K562 (cell line): ENCODE measurements at regions not wholly inside any gene's neighbourhood (a gene's known extent, or its start where the extent isn't known, plus 50 kb on each side); places are given as distances from the start of the nearest gene placed in this dataset.

Source experiments
- ATAC-seq: fragments of 200-7000 bp; cut with Tn5 transposase; 3 replicates; pipeline ENCODE4 v1.9.1; 2020; ENCODE audit warnings: moderate library complexity
- BruUV-seq: library from RNA; stranded (reverse); fragments of 400-500 nt; replicated peaks from 2 replicates; lab custom pipeline; 2021; lab: Mats Ljungman, UMichigan
- CTCF ChIA-PET: fragments of 300-600 bp; formaldehyde crosslinking; extraction: SDS; loops from one replicate; lab custom pipeline; 2021; ENCODE audit warnings: low intra/inter-chr PET ratio; lab: Yijun Ruan, JAX
- POLR2A ChIA-PET: fragments of 300-600, 350-650 bp; sonication (Branson Sonifier 250); formaldehyde crosslinking; extraction: SDS; loops from one replicate; lab custom pipeline; 2021; ENCODE audit warnings: antibody characterized with exemption, inconsistent platforms; lab: Yijun Ruan, JAX
- DNase-seq, 4 experiments: peaks; one replicate each; pipeline versions ENCODE4 v3.0.0 to v3.0.0-alpha.2; 2011 to 2018; ENCODE audit warnings: low spot score in 3 of 4, mixed read lengths in 3 of 4; ENCODE audit errors: extremely low read depth in 1 of 4
- FAIRE-seq: peaks from 2 replicates; lab custom pipeline; 2011; peaks lifted over from hg19 to GRCh38; lab: Jason Lieb, UNC
- H2AFZ ChIP-seq: 2 replicates; pipeline ENCODE4 v1.6.0; 2011; ENCODE audit warnings: low read depth, low read length, control low read depth, inconsistent platforms
- H3K27ac ChIP-seq: fragments of 200-600 bp; 3 replicates; pipeline ENCODE4 v1.8.0; 2011; ENCODE audit warnings: low read depth, mild to moderate bottlenecking, control low read depth, inconsistent platforms, low read length, moderate library complexity, mixed read lengths; ENCODE audit errors: extremely low read depth
- H3K27me3 ChIP-seq, 2 experiments: fragments of 300-600 bp in 1 of 2; 2 replicates in 1 of 2; 3 replicates in 1 of 2; pipeline versions ENCODE4 v1.6.0 to v1.8.0; 2011; ENCODE audit warnings: inconsistent platforms in 2 of 2, low read length in 2 of 2, mild to moderate bottlenecking in 1 of 2, mixed read lengths in 1 of 2, moderate library complexity in 1 of 2; ENCODE audit not compliant: control insufficient read depth in 2 of 2, insufficient read depth in 2 of 2
- H3K36me3 ChIP-seq: fragments of 300-600 bp; 3 replicates; pipeline ENCODE4 v1.8.0; 2011; ENCODE audit warnings: mild to moderate bottlenecking, low read length, inconsistent platforms; ENCODE audit not compliant: control insufficient read depth, insufficient read depth
- H3K4me1 ChIP-seq, 2 experiments: fragments of 200-600 bp in 1 of 2; replicated peaks in 1 of 2; 2 replicates in 1 of 2; 3 replicates in 1 of 2; pipeline versions ENCODE4 v1.5.1 to v1.8.0; 2011; ENCODE audit warnings: inconsistent platforms in 2 of 2, low read length in 2 of 2, mild to moderate bottlenecking in 1 of 2, mixed read lengths in 1 of 2, moderate library complexity in 1 of 2; ENCODE audit not compliant: control insufficient read depth in 2 of 2, insufficient read depth in 2 of 2
- H3K4me2 ChIP-seq: 2 replicates; pipeline ENCODE4 v1.6.1; 2011; ENCODE audit warnings: low read length, control low read depth, inconsistent platforms, mixed read lengths; ENCODE audit not compliant: insufficient read depth
- H3K4me3 ChIP-seq: fragments of 200-600 bp; sonication (generic), shearing (Covaris generic); 2 replicates; pipeline ENCODE4 v1.5.1; 2016; ENCODE audit warnings: control low read depth, inconsistent platforms
- H3K79me2 ChIP-seq: fragments of 200-600 bp; 3 replicates; pipeline ENCODE4 v1.8.0; 2011; ENCODE audit warnings: low read length, inconsistent platforms; ENCODE audit not compliant: control insufficient read depth, insufficient read depth
- H3K9ac ChIP-seq, 2 experiments: 2 replicates each; pipeline versions ENCODE4 v1.6.0 to v1.6.1; 2011; ENCODE audit warnings: low read depth in 2 of 2, low read length in 2 of 2, control low read depth in 1 of 2, inconsistent platforms in 1 of 2, mild to moderate bottlenecking in 1 of 2, mixed read lengths in 1 of 2; ENCODE audit not compliant: insufficient read depth in 1 of 2
- H3K9me1 ChIP-seq: one replicate; pipeline ENCODE4 v1.6.0; 2011; ENCODE audit warnings: inconsistent platforms, mild to moderate bottlenecking, low read length, moderate library complexity; ENCODE audit not compliant: control insufficient read depth, insufficient read depth
- H3K9me3 ChIP-seq: replicated peaks from 2 replicates; pipeline ENCODE4 v1.5.1; 2011; ENCODE audit warnings: low read depth, low read length, inconsistent platforms; ENCODE audit not compliant: control insufficient read depth, insufficient read depth
- H4K20me1 ChIP-seq: replicated peaks from 2 replicates; pipeline ENCODE4 v1.6.1; 2011; ENCODE audit warnings: low read length, inconsistent platforms, mixed read lengths; ENCODE audit not compliant: control insufficient read depth, insufficient read depth
- CEBPG ChIP-seq, 3 experiments: fragments of 200-800 bp in 1 of 3; sonication (Bioruptor generic) in 1 of 3; sonication (generic) in 1 of 3; formaldehyde crosslinking in 1 of 3; IDR thresholded peaks in 2 of 3; conservative IDR thresholded peaks in 1 of 3; 2 replicates each; pipeline versions ENCODE4 v1.6.1 to v1.8.0; 2016 to 2022; ENCODE audit warnings: missing compliant biosample characterization in 2 of 3, missing genetic modification characterization in 2 of 3, mild to moderate bottlenecking in 1 of 3, missing genetic modification reagents in 1 of 3
- NR4A1 ChIP-seq, 2 experiments: fragments of 250-450 bp in 1 of 2; fragments of 450-650 bp in 1 of 2; sonication (Bioruptor Pico) in 1 of 2; IDR thresholded peaks; 2 replicates each; pipeline versions ENCODE4 v1.4.0 to v1.6.1; 2016 to 2020; ENCODE audit warnings: mild to moderate bottlenecking in 2 of 2, missing compliant biosample characterization in 1 of 2, missing genetic modification characterization in 1 of 2, moderate library complexity in 1 of 2
- ZKSCAN8 ChIP-seq: fragments of 200-800 bp; sonication (Bioruptor generic); IDR thresholded peaks from 2 replicates; pipeline ENCODE4 v1.6.1; 2016; ENCODE audit warnings: missing genetic modification characterization, missing compliant biosample characterization
- ZNF232 ChIP-seq: sonication (generic); formaldehyde crosslinking; IDR thresholded peaks from 2 replicates; pipeline ENCODE4 v1.8.0; 2022; ENCODE audit warnings: mild to moderate bottlenecking, missing genetic modification reagents
- ZNF609 ChIP-seq: sonication (generic); formaldehyde crosslinking; IDR thresholded peaks from 2 replicates; pipeline ENCODE4 v1.8.1; 2023; ENCODE audit warnings: missing genetic modification reagents, mild to moderate bottlenecking, borderline replicate concordance
- ZNF77 ChIP-seq: fragments of 250-450 bp; sonication (Bioruptor Pico); IDR thresholded peaks from 2 replicates; pipeline ENCODE4 v1.5.0; 2020
- WGBS: fragments of 100-300 bp; shearing (Covaris generic); methylation state at CpG from one replicate; pipeline ENCODE4 v1.1.6; 2016; ENCODE audit warnings: low coverage, mixed read lengths; ENCODE audit not compliant: insufficient coverage; ENCODE audit errors: missing lambda C conversion rate; 5-methylcytosine and 5-hydroxymethylcytosine counted together
- in situ Hi-C: fragments of 300-500 bp; cut with MboI; formaldehyde crosslinking; loops from 4 replicates; pipeline ENCODE4 v1.15.0; 2018; ENCODE audit warnings: inconsistent platforms, mixed read lengths
- intact Hi-C: fragments of 100-400 bp; cut with micrococcal nuclease; formaldehyde crosslinking; loops from 2 replicates; pipeline ENCODE4 v1.14.2; 2022
- TF ChIP-seq, protein P1 (sequence below): fragments of 450-650 bp; IDR thresholded peaks from 2 replicates; pipeline ENCODE4 v1.7.1; 2018; ENCODE audit warnings: mild to moderate bottlenecking, low read depth; ENCODE audit not compliant: partially characterized antibody
- TF ChIP-seq, protein P2 (sequence below): fragments of 250-450 bp; sonication (Bioruptor Pico); IDR thresholded peaks from 2 replicates; pipeline ENCODE4 v1.9.0; 2021; ENCODE audit warnings: mild to moderate bottlenecking, inconsistent platforms
- TF ChIP-seq, protein P3 (sequence below): sonication (generic); IDR thresholded peaks from 2 replicates; pipeline ENCODE4 v1.6.1; 2016

- in situ Hi-C loops (no loop called here), intact Hi-C loops (no loop called here)
- ATAC-seq: no peak
- no peak for FAIRE-seq
- Histone ChIP-seq H3K27me3 (no peaks in the 10 kb centered on the region), H3K27ac (no peak overlapping the region), H3K4me3 (no peak overlapping the region), H2AFZ (no peak overlapping the region), H3K9me1 (no peaks in the 10 kb centered on the region), H3K4me2 (no peak overlapping the region), H3K9ac (no peak overlapping the region), H3K9me3 (no peaks in the 10 kb centered on the region), H3K36me3 (no peaks in the 10 kb centered on the region), H3K4me1 (no peaks in the 10 kb centered on the region), H4K20me1 (no peaks in the 10 kb centered on the region), H3K79me2 (no peaks in the 10 kb centered on the region)
- CTCF ChIA-PET: no interaction called here
- no TSS peak for BruUV-seq
- POLR2A ChIA-PET: no interaction called here
- 0% methylated on average over 3 of the region's 3 CpGs for WGBS
- DNase-seq: no peak
- TF ChIP-seq ZKSCAN8 (CRISPR knock-in tag) (no peak), ZNF77 (CRISPR knock-in tag) (no peak), NR4A1 (CRISPR knock-in tag; IDR thresholded peaks at IDR 0.05) (no peak), NR4A1 (tag; IDR thresholded peaks at IDR 0.05) (no peak), ZNF609 (CRISPR knock-in tag) (no peak), ZNF232 (CRISPR knock-in tag) (no peak), CEBPG (CRISPR knock-in tag; IDR thresholded peaks at IDR 0.05) (no peak), CEBPG (tag; conservative IDR thresholded peaks at IDR 0.05 in 1 of 2, IDR thresholded peaks at IDR 0.05 in 1 of 2) (no peak)
- TF ChIP-seq, protein P1, sequence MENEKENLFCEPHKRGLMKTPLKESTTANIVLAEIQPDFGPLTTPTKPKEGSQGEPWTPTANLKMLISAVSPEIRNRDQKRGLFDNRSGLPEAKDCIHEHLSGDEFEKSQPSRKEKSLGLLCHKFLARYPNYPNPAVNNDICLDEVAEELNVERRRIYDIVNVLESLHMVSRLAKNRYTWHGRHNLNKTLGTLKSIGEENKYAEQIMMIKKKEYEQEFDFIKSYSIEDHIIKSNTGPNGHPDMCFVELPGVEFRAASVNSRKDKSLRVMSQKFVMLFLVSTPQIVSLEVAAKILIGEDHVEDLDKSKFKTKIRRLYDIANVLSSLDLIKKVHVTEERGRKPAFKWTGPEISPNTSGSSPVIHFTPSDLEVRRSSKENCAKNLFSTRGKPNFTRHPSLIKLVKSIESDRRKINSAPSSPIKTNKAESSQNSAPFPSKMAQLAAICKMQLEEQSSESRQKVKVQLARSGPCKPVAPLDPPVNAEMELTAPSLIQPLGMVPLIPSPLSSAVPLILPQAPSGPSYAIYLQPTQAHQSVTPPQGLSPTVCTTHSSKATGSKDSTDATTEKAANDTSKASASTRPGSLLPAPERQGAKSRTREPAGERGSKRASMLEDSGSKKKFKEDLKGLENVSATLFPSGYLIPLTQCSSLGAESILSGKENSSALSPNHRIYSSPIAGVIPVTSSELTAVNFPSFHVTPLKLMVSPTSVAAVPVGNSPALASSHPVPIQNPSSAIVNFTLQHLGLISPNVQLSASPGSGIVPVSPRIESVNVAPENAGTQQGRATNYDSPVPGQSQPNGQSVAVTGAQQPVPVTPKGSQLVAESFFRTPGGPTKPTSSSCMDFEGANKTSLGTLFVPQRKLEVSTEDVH: no peak
- TF ChIP-seq, protein P2, sequence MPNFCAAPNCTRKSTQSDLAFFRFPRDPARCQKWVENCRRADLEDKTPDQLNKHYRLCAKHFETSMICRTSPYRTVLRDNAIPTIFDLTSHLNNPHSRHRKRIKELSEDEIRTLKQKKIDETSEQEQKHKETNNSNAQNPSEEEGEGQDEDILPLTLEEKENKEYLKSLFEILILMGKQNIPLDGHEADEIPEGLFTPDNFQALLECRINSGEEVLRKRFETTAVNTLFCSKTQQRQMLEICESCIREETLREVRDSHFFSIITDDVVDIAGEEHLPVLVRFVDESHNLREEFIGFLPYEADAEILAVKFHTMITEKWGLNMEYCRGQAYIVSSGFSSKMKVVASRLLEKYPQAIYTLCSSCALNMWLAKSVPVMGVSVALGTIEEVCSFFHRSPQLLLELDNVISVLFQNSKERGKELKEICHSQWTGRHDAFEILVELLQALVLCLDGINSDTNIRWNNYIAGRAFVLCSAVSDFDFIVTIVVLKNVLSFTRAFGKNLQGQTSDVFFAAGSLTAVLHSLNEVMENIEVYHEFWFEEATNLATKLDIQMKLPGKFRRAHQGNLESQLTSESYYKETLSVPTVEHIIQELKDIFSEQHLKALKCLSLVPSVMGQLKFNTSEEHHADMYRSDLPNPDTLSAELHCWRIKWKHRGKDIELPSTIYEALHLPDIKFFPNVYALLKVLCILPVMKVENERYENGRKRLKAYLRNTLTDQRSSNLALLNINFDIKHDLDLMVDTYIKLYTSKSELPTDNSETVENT (CRISPR knock-in tag): no peak
- TF ChIP-seq, protein P3, sequence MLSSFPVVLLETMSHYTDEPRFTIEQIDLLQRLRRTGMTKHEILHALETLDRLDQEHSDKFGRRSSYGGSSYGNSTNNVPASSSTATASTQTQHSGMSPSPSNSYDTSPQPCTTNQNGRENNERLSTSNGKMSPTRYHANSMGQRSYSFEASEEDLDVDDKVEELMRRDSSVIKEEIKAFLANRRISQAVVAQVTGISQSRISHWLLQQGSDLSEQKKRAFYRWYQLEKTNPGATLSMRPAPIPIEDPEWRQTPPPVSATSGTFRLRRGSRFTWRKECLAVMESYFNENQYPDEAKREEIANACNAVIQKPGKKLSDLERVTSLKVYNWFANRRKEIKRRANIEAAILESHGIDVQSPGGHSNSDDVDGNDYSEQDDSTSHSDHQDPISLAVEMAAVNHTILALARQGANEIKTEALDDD: no peak
These were observed 69.6 kb upstream of the VWC2 start for GRCh38 chr7:49703881-49704280.
